GM23338 (cell line): ENCODE measurements at regions not wholly inside any gene's neighbourhood (a gene's known extent, or its start where the extent isn't known, plus 50 kb on each side); places are given as distances from the start of the nearest gene placed in this dataset.

ENCODE experiments used
- CREB1 ChIP-seq: fragments of 250-450 bp; sonication (Bioruptor Pico); IDR thresholded peaks from 2 replicates; pipeline ENCODE4 v1.5.0; 2020; ENCODE audit warnings: low read depth, mild to moderate bottlenecking, moderate library complexity
- CTCF ChIP-seq, 2 experiments: fragments of 200-600 bp in 1 of 2; sonication (generic) in 1 of 2; conservative IDR thresholded peaks; 2 replicates each; pipeline versions ENCODE4 v1.5.1 to v1.6.1; 2016 to 2017; ENCODE audit warnings: antibody characterized with exemption in 2 of 2, low read depth in 2 of 2, mild to moderate bottlenecking in 2 of 2, moderate library complexity in 1 of 2
- ETS1 ChIP-seq: IDR thresholded peaks from 2 replicates; pipeline ENCODE4 v1.6.1; 2016; ENCODE audit warnings: antibody characterized with exemption
- EZH2 ChIP-seq: fragments of 200-600 bp; sonication (generic); IDR thresholded peaks from one replicate; pipeline ENCODE4 v1.8.0; 2017; ENCODE audit warnings: antibody characterized with exemption, mild to moderate bottlenecking, low read depth; ENCODE audit not compliant: unreplicated experiment
- EZH2phosphoT487 ChIP-seq: fragments of 200-600 bp; sonication (generic); IDR thresholded peaks from one replicate; pipeline ENCODE4 v1.8.1; 2018; ENCODE audit warnings: antibody characterized with exemption; ENCODE audit not compliant: unreplicated experiment
- JUNB ChIP-seq: IDR thresholded peaks from one replicate; pipeline ENCODE4 v1.6.1; 2016; ENCODE audit warnings: antibody characterized with exemption; ENCODE audit not compliant: unreplicated experiment
- NANOG ChIP-seq: IDR thresholded peaks from 2 replicates; pipeline ENCODE4 v1.6.1; 2016; ENCODE audit warnings: antibody characterized with exemption, borderline replicate concordance
- POLR2AphosphoS5 ChIP-seq: IDR thresholded peaks from 2 replicates; pipeline ENCODE4 v1.6.1; 2016; ENCODE audit warnings: antibody characterized with exemption, low read depth
- REST ChIP-seq: IDR thresholded peaks from one replicate; pipeline ENCODE4 v1.6.1; 2018; ENCODE audit warnings: antibody characterized with exemption; ENCODE audit not compliant: unreplicated experiment
- ZNF114 ChIP-seq: fragments of 250-450 bp; sonication (Bioruptor Pico); IDR thresholded peaks from 2 replicates; pipeline ENCODE4 v1.5.0; 2020; ENCODE audit warnings: mild to moderate bottlenecking, moderate library complexity
- ZNF331 ChIP-seq: fragments of 250-450 bp; sonication (Bioruptor Pico); IDR thresholded peaks from 2 replicates; pipeline ENCODE4 v1.5.0; 2020; ENCODE audit warnings: low read depth, mild to moderate bottlenecking, moderate library complexity
- ZNF462 ChIP-seq: fragments of 250-450 bp; sonication (Bioruptor Pico); IDR thresholded peaks from 2 replicates; pipeline ENCODE4 v1.5.0; 2020; ENCODE audit warnings: mild to moderate bottlenecking, moderate library complexity

- TF ChIP-seq CTCF (conservative IDR thresholded peaks at IDR 0.05; ENCODE audit: low read depth in 2 of 2) (no peak), JUNB (no peak), EZH2phosphoT487 (no peak), EZH2 (no peak), POLR2AphosphoS5 (no peak), REST (no peak), ETS1 (no peak), CREB1 (CRISPR knock-in tag) (no peak), ZNF114 (CRISPR knock-in tag) (no peak), ZNF462 (CRISPR knock-in tag) (no peak), ZNF331 (no peak), NANOG (no peak)
Observed at GRCh38 chr9:31168161-31168560, 1216.3 kb upstream of the ACO1 start.
